ENCODE measurements at regions not wholly inside any gene's neighbourhood (a gene's known extent, or its start where the extent isn't known, plus 50 kb on each side); places are given as distances from the start of the nearest gene placed in this dataset.

DNA sequence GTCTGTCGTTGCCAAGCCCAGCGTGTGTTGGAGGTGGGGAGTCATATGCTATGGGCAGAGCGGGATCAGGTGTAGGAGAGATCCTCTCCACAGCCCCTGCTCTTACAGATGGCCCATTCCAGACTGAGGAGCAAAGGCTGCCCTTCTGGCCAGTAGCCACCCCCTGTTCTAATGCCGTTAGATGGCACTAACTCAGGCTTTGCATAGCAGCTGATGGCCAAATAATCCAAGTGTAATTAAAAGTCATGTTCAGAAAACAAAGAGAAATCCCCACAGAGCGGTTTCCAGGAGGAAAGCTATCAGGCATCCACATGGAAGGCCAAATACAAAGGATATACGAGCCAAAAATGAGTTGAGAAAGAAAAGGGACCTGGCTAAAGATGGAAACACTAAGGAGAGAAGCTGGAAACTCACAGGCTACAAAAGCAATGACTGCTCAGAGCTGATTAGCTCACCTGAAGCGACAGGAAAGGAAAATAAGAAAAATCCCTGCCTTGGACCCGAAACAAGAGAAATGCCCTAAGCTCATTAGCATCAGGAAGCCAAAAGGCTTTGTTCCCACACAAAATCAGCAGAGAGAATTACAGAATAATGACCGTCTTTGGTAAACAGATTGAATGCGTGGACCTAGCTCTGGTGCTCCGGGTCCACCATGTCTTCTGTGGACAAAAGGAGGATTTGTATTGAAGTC lies 1002.4 kb upstream of the KLHL29 start:
- TF ChIP-seq, protein P1, sequence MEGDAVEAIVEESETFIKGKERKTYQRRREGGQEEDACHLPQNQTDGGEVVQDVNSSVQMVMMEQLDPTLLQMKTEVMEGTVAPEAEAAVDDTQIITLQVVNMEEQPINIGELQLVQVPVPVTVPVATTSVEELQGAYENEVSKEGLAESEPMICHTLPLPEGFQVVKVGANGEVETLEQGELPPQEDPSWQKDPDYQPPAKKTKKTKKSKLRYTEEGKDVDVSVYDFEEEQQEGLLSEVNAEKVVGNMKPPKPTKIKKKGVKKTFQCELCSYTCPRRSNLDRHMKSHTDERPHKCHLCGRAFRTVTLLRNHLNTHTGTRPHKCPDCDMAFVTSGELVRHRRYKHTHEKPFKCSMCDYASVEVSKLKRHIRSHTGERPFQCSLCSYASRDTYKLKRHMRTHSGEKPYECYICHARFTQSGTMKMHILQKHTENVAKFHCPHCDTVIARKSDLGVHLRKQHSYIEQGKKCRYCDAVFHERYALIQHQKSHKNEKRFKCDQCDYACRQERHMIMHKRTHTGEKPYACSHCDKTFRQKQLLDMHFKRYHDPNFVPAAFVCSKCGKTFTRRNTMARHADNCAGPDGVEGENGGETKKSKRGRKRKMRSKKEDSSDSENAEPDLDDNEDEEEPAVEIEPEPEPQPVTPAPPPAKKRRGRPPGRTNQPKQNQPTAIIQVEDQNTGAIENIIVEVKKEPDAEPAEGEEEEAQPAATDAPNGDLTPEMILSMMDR (IDR thresholded peaks at IDR 0.05): no peak
- H3K4me3 ChIP-seq: no peak overlapping the region
- no peaks in the 10 kb centered on the region for H3K4me1 ChIP-seq
- no peaks in the 10 kb centered on the region for H3K9me3 ChIP-seq
- H3K36me3 ChIP-seq (ENCODE audit: insufficient read depth in 1 of 2, low read depth in 1 of 2): no peaks in the 10 kb centered on the region
- no peaks in the 10 kb centered on the region for H3K27me3 ChIP-seq (ENCODE audit: insufficient read depth in 3 of 3, low read length in 2 of 3)
- WGBS, 3 donors: 40 to 44% (median 42%) methylated on average over 11 of the region's 11 CpGs
- intact Hi-C loops (cut with DNase I): no loop called here
- H3K27ac ChIP-seq: no peak overlapping the region
- no peak for ATAC-seq
- DNase-seq: no peak

DNA sequence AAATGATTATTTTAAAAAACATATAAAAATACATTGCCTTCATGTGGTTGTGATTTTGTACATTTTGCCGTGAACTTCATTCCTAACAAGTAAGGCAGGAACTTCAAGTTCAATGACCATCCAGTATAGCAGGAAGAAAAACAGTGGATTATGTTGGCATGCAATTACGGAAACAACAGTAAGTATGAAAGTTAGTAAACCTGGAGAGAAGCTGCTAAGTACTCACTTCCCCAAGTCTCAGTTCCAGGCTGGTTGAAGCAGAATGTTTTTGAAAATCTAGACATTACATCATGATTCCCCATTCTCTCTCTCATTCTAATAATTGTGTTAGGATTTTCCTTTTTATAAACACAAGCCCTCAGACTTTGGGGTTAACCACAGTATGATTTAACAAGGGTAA lies 987.1 kb upstream of the KLHL29 start:
- TF ChIP-seq, protein P1 (IDR thresholded peaks at IDR 0.05): no peak
- WGBS, 3 donors: 76 to 79% (median 76%) methylated on average over 2 of the region's 2 CpGs
- no peaks in the 10 kb centered on the region for H3K9me3 ChIP-seq
- H3K27me3 ChIP-seq (ENCODE audit: insufficient read depth in 3 of 3, low read length in 2 of 3): no peaks in the 10 kb centered on the region
- no peak overlapping the region for H3K27ac ChIP-seq
- no peaks in the 10 kb centered on the region for H3K36me3 ChIP-seq (ENCODE audit: insufficient read depth in 1 of 2, low read depth in 1 of 2)
- intact Hi-C loops (cut with DNase I): no loop called here
- no peaks in the 10 kb centered on the region for H3K4me1 ChIP-seq
- no peak overlapping the region for H3K4me3 ChIP-seq
- DNase-seq (no peak), ATAC-seq (no peak)

DNA sequence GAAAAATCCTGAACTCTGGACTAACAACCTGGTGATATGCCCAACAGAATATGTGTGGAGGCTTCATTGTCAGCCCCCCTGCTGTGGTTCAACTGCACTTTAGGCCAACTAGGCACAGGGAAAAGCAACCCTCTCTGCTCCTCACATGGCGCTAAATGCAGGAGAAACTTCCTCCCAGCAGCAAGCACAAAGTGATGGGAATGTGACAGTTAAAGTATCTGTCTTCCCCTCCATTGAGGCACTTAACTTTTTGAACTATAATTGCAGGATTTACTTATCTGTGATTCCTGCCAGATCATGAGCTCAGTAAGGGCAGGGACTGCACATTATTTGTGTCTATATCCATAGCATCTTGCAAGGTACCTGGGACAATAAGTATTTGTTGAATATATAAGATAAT lies 981.2 kb upstream of the KLHL29 start:
- WGBS, 3 donors: 80 to 100% (median 92%) methylated on average over 1 of the region's 1 CpG
- TF ChIP-seq, protein P1 (IDR thresholded peaks at IDR 0.05): no peak
- intact Hi-C loops (cut with DNase I): no loop called here
- no peak overlapping the region for H3K4me3 ChIP-seq
- H3K27ac ChIP-seq: no peak overlapping the region
- no peak for DNase-seq
- no peaks in the 10 kb centered on the region for H3K9me3 ChIP-seq
- no peak for ATAC-seq
- no peaks in the 10 kb centered on the region for H3K4me1 ChIP-seq
- no peaks in the 10 kb centered on the region for H3K36me3 ChIP-seq (ENCODE audit: insufficient read depth in 1 of 2, low read depth in 1 of 2)
- H3K27me3 ChIP-seq (ENCODE audit: insufficient read depth in 3 of 3, low read length in 2 of 3): no peaks in the 10 kb centered on the region

DNA sequence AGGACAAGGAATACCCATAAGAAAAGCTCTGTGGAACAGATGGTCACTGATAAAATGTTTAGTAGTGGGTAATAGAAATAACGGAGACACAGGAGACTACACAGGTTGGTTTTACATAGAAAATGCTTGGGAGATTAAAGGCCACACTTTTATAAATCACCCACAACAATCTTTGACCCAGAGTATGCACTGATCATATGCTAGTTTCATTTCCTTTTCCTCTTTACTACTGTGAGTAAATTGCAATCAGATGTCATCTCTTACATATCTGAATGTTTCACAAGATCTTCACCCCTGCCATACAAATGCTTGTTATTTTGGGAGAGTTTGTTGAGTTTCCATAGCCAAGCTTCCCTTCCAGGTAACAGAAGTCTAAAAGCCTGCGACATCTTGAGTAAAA lies 978.4 kb upstream of the KLHL29 start:
- no peaks in the 10 kb centered on the region for H3K36me3 ChIP-seq (ENCODE audit: insufficient read depth in 1 of 2, low read depth in 1 of 2)
- H3K27ac ChIP-seq: no peak overlapping the region
- TF ChIP-seq, protein P1 (IDR thresholded peaks at IDR 0.05): no peak
- H3K4me3 ChIP-seq: no peak overlapping the region
- H3K27me3 ChIP-seq (ENCODE audit: insufficient read depth in 3 of 3, low read length in 2 of 3): no peaks in the 10 kb centered on the region
- 80 to 88% (median 85%) methylated on average over 2 of the region's 2 CpGs for WGBS, 3 donors
- intact Hi-C loops (cut with DNase I): no loop called here
- H3K4me1 ChIP-seq: no peaks in the 10 kb centered on the region
- H3K9me3 ChIP-seq: no peaks in the 10 kb centered on the region
- DNase-seq (no peak), ATAC-seq (no peak)

DNA sequence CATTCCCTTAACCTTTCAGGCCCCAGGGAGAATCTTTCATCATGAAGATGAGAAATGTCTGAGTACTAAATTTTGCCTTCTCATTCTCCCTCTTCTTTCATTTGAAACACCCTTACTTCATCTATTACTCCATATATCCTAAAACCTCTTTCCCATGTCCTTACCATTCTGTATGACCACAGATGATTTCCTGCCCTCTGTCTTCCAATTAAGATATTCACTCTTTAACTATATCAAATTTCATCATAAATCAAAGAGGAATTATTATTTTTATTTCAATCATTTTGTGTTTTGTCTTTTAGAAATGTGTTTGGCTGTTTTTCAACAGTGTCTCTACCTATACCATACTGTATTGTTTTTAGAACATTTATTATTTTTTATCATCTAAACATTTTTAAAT lies 964.9 kb upstream of the KLHL29 start:
- peaks cover 15% of the 10 kb centered on the region for H3K9me3 ChIP-seq
- H3K27me3 ChIP-seq (ENCODE audit: insufficient read depth in 3 of 3, low read length in 2 of 3): no peaks in the 10 kb centered on the region
- no peaks in the 10 kb centered on the region for H3K4me1 ChIP-seq
- intact Hi-C loops (cut with DNase I): no loop called here
- no peak for DNase-seq
- no peak overlapping the region for H3K4me3 ChIP-seq
- TF ChIP-seq, protein P1 (IDR thresholded peaks at IDR 0.05): no peak
- ATAC-seq: no peak
- H3K27ac ChIP-seq: no peak overlapping the region
- no peaks in the 10 kb centered on the region for H3K36me3 ChIP-seq (ENCODE audit: insufficient read depth in 1 of 2, low read depth in 1 of 2)

All from psoas muscle (tissue), 7 donors.